ENCODE measurements at regions not wholly inside any gene's neighbourhood (a gene's known extent, or its start where the extent isn't known, plus 50 kb on each side); places are given as distances from the start of the nearest gene placed in this dataset.

DNA sequence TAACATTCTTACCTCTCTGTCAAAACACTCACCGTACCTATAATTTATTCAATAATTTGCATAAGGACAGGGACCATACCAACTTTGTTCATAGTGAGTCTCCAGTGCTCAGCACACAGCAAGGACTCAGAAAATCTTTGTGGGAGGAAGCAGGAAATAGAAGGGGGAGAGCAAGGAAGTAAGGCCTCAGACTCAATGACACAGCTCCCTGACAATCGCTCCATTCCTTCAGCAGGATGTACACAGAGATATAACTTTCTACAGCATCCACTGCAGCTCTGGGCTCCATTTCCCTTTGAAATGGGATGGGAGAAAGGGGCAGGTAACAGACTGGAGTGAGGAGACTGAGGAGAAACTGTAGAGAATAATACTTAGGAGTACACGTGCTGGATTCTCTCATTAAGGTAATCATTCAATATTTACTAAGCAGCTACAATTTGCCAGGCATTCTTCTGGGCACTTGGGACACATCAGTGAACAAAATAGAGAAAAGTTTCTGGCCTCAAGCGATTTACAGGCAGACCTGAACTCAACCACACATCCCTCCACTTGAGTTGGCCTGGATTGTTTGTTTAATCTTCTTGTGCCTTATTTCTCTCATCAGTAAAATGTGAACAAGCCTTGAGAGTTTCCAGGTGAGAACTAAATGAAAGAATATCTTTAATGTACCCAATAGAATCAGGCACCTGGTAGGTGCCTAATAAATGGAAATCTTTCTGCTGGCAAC lies 330.3 kb upstream of the THBS1 start:
- no peak overlapping the region for H3K4me2 ChIP-seq (ENCODE audit: unreplicated experiment)
- H3K9me2 ChIP-seq (ENCODE audit: insufficient read depth) = no peaks in the 10 kb centered on the region; the same call in 1 of the 2 replicates
- in situ Hi-C loops (cut with MboI) = no loop called here
- peaks cover 69% of the 10 kb centered on the region for H3F3A ChIP-seq (ENCODE audit: insufficient read depth)
- H2AFZ ChIP-seq = no peak overlapping the region
- H4K20me1 ChIP-seq (ENCODE audit: insufficient read depth) = no peaks in the 10 kb centered on the region
- no peak for TF ChIP-seq EZH2phosphoT487 (IDR thresholded peaks at IDR 0.05; ENCODE audit: insufficient read depth, low read depth)
- no peak for TF ChIP-seq EZH2 (IDR thresholded peaks at IDR 0.05; ENCODE audit: insufficient read depth, poor library complexity, severe bottlenecking)
- peak overlapping the region; percentile 95 for H3K27ac ChIP-seq
- no peaks in the 10 kb centered on the region for H3K27me3 ChIP-seq (replicated peaks; ENCODE audit: insufficient read depth)
- H3K4me3 ChIP-seq = no peak overlapping the region
- H3K9me3 ChIP-seq (ENCODE audit: low read depth) = no peaks in the 10 kb centered on the region
- 96 to 98% methylated on average over 4 of the region's 4 CpGs for WGBS, 2 experiments (ENCODE audit: low coverage in 1 of 2, low lambda C conversion rate in 2 of 2, missing lambda C conversion rate in 2 of 2)
- no peak for DNase-seq
- no peaks in the 10 kb centered on the region for H3K79me2 ChIP-seq (ENCODE audit: insufficient read depth)
- H3K4me1 ChIP-seq (ENCODE audit: insufficient read depth) = peaks cover 48% of the 10 kb centered on the region
- no peak overlapping the region for H3K9ac ChIP-seq
- H3K36me3 ChIP-seq (ENCODE audit: low read depth) = no peaks in the 10 kb centered on the region

- H3K36me3 ChIP-seq (ENCODE audit: low read depth) = no peaks in the 10 kb centered on the region
- no peaks in the 10 kb centered on the region for H3K79me2 ChIP-seq (ENCODE audit: insufficient read depth)
- no peak overlapping the region for H2AFZ ChIP-seq
- no peak for DNase-seq
- H3K4me1 ChIP-seq (ENCODE audit: insufficient read depth) = peaks cover 44% of the 10 kb centered on the region
- no peak overlapping the region for H3K9ac ChIP-seq
- peak overlapping the region; percentile 95 for H3K27ac ChIP-seq
- TF ChIP-seq EZH2phosphoT487 (IDR thresholded peaks at IDR 0.05; ENCODE audit: insufficient read depth, low read depth) (no peak), EZH2 (IDR thresholded peaks at IDR 0.05; ENCODE audit: insufficient read depth, poor library complexity, severe bottlenecking) (no peak)
- WGBS, 2 experiments (ENCODE audit: low coverage in 1 of 2, low lambda C conversion rate in 2 of 2, missing lambda C conversion rate in 2 of 2) = 67 to 72% methylated on average over 3 of the region's 3 CpGs
- H4K20me1 ChIP-seq (ENCODE audit: insufficient read depth) = no peaks in the 10 kb centered on the region
- no peaks in the 10 kb centered on the region; the same call in 1 of the 2 replicates for H3K9me2 ChIP-seq (ENCODE audit: insufficient read depth)
- no peak overlapping the region for H3K4me3 ChIP-seq
- H3K4me2 ChIP-seq (ENCODE audit: unreplicated experiment) = no peak overlapping the region
- H3K27me3 ChIP-seq (replicated peaks; ENCODE audit: insufficient read depth) = no peaks in the 10 kb centered on the region
- H3F3A ChIP-seq (ENCODE audit: insufficient read depth) = peaks cover 60% of the 10 kb centered on the region
- no peaks in the 10 kb centered on the region for H3K9me3 ChIP-seq (ENCODE audit: low read depth)
- in situ Hi-C loops (cut with MboI) = no loop called here
Measured at GRCh38 chr15:39251413-39252133, 329.3 kb upstream of the THBS1 start.

DNA sequence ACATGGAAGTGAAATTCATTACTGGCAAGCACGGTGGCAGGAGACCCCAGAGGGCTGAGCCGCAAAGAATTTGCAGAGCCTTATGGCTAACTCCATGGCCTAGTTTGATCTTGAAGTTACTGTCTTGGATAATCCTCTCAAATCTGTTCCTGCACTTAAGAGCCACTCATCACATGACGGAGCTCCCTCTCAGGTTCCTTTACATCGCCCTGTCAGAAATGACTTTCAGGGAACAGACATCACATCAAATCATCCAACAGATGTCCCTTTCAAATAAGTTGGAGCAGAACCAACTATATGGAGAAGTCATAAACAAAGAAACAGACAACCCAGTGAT lies 328.8 kb upstream of the THBS1 start:
- H2AFZ ChIP-seq = no peak overlapping the region

DNA sequence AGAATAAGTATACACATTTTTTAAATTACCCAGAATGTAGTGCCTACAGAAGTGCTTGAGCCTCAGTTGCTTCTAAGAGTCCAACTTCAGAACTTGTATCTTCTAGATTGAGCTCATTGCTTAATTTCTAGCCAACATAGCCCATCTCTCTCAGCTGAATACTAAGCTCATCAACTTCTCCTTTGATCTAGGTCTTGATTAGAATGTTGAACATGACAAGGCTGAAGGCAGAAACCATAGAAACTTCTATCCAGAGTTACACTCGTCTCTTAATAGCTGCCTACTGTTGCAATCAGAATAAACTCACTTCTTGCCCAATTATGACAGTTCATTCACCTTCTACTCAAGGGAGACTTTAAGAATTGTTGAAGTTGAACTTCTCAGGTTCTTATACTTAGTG lies 327.3 kb upstream of the THBS1 start:
- H3K4me2 ChIP-seq (ENCODE audit: unreplicated experiment) = no peak overlapping the region
- H3K4me1 ChIP-seq (ENCODE audit: insufficient read depth) = peaks cover 25% of the 10 kb centered on the region
- H3K9me2 ChIP-seq (ENCODE audit: insufficient read depth) = no peaks in the 10 kb centered on the region; the same call in 1 of the 2 replicates
- peaks cover 44% of the 10 kb centered on the region for H3F3A ChIP-seq (ENCODE audit: insufficient read depth)
- H3K27me3 ChIP-seq (replicated peaks; ENCODE audit: insufficient read depth) = no peaks in the 10 kb centered on the region
- H2AFZ ChIP-seq = no peak overlapping the region
- no peaks in the 10 kb centered on the region for H3K9me3 ChIP-seq (ENCODE audit: low read depth)
- no peak overlapping the region for H3K9ac ChIP-seq
- 100% methylated on average over 1 of the region's 1 CpG for WGBS, 2 experiments (ENCODE audit: low coverage in 1 of 2, low lambda C conversion rate in 2 of 2, missing lambda C conversion rate in 2 of 2)
- H3K79me2 ChIP-seq (ENCODE audit: insufficient read depth) = no peaks in the 10 kb centered on the region
- no peak for TF ChIP-seq EZH2 (IDR thresholded peaks at IDR 0.05; ENCODE audit: insufficient read depth, poor library complexity, severe bottlenecking)
- in situ Hi-C loops (cut with MboI) = no loop called here
- no peak overlapping the region for H3K4me3 ChIP-seq
- H3K36me3 ChIP-seq (ENCODE audit: low read depth) = no peaks in the 10 kb centered on the region
- H3K27ac ChIP-seq = no peak overlapping the region
- no peak for DNase-seq
- no peaks in the 10 kb centered on the region for H4K20me1 ChIP-seq (ENCODE audit: insufficient read depth)

More for the DNA sequence above, 328.8 kb upstream of the THBS1 start:
- WGBS, 2 experiments (ENCODE audit: low coverage in 1 of 2, low lambda C conversion rate in 2 of 2, missing lambda C conversion rate in 2 of 2) = 77 to 80% methylated on average over 4 of the region's 4 CpGs
- Histone ChIP-seq H3K27me3 (replicated peaks; ENCODE audit: insufficient read depth) (no peaks in the 10 kb centered on the region), H3K27ac (peak overlapping the region; percentile 95), H3K9me3 (ENCODE audit: low read depth) (no peaks in the 10 kb centered on the region), H3K9ac (no peak overlapping the region), H3K9me2 (ENCODE audit: insufficient read depth) (no peaks in the 10 kb centered on the region; the same call in 1 of the 2 replicates), H3K36me3 (ENCODE audit: low read depth) (no peaks in the 10 kb centered on the region), H3K4me2 (ENCODE audit: unreplicated experiment) (no peak overlapping the region), H3F3A (ENCODE audit: insufficient read depth) (peaks cover 55% of the 10 kb centered on the region), H3K79me2 (ENCODE audit: insufficient read depth) (no peaks in the 10 kb centered on the region), H3K4me1 (ENCODE audit: insufficient read depth) (peaks cover 39% of the 10 kb centered on the region), H3K4me3 (no peak overlapping the region), H4K20me1 (ENCODE audit: insufficient read depth) (no peaks in the 10 kb centered on the region)
- in situ Hi-C loops (cut with MboI) = no loop called here
- TF ChIP-seq EZH2 (IDR thresholded peaks at IDR 0.05; ENCODE audit: insufficient read depth, poor library complexity, severe bottlenecking) = no peak
- no peak for TF ChIP-seq EZH2phosphoT487 (IDR thresholded peaks at IDR 0.05; ENCODE audit: insufficient read depth, low read depth)
- no peak for DNase-seq
